ENCODE measurements at regions not wholly inside any gene's neighbourhood (a gene's known extent, or its start where the extent isn't known, plus 50 kb on each side); places are given as distances from the start of the nearest gene placed in this dataset.

- no peak for TF ChIP-seq CTCF (IDR thresholded peaks at IDR 0.05; ENCODE audit: insufficient read depth, low read depth, low read length)
- no peak for TF ChIP-seq EZH2 (IDR thresholded peaks at IDR 0.05; ENCODE audit: insufficient read depth, low read length)
Measured at GRCh38 chr3:176041185-176041584, 1156.1 kb downstream of the TBL1XR1 start.

Measured in astrocyte (in vitro differentiated cells and primary cell).